GM12872 (cell line): ENCODE measurements at regions not wholly inside any gene's neighbourhood (a gene's known extent, or its start where the extent isn't known, plus 50 kb on each side); places are given as distances from the start of the nearest gene placed in this dataset.

Experiments
- CTCF ChIP-seq: IDR thresholded peaks from 3 replicates; pipeline ENCODE4 v1.5.1; 2011; ENCODE audit warnings: low read depth, mild to moderate bottlenecking, low read length, moderate library complexity; ENCODE audit not compliant: insufficient read depth

GRCh38 chr2:217382794-217383193 lies 522.9 kb upstream of the TNP1 start:
- TF ChIP-seq CTCF = no peak

- TF ChIP-seq CTCF = no peak
These were observed 519.9 kb upstream of the TNP1 start for GRCh38 chr2:217379807-217380206.

- TF ChIP-seq CTCF = no peak
These were observed 512.9 kb upstream of the TNP1 start for GRCh38 chr2:217372794-217373193.

GRCh38 chr2:217371781-217372213 lies 511.9 kb upstream of the TNP1 start:
- TF ChIP-seq CTCF = no peak

DNA sequence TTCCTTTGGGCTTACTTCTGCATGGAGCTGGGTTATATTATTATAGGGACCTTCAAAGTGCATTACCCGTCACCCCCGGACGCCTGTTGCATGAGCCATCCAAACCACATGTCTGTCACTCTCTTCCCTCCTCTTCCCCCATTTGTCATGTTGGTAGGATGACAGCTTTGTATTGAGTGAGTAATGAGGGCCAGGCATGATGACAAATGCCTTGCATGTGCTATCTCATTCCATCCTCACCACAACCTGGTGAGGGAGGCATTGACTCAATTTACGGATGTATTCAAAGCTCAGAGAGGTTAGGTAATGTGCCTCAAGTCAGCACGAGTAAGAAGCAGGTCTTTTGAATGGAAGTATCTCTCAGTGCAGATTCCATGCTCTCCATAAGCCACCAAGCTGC lies 510.5 kb upstream of the TNP1 start:
- TF ChIP-seq CTCF = no peak

DNA sequence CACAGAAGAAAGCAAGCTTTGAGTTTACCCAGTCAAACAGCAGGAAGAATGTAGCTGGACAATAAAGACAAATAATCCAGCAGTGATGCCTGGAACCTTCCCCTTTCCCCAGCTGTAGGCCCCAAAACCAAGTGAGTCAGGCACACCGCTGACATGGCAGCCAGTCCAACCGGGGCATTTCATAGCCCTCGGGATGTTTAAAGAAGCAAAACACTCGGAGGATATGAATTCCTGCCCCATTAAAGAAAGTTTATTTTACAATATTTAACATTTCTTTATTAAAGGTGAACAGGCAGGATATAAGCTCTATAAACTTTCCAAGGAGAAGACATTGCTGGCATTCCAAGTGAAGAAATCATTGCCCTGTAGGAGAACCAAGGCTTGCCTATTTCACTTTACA lies 507.6 kb upstream of the TNP1 start:
- TF ChIP-seq CTCF = no peak

- no peak for TF ChIP-seq CTCF
These were observed 507.1 kb upstream of the TNP1 start for GRCh38 chr2:217366966-217367365.
